ENCODE measurements at regions not wholly inside any gene's neighbourhood (a gene's known extent, or its start where the extent isn't known, plus 50 kb on each side); places are given as distances from the start of the nearest gene placed in this dataset.

DNA sequence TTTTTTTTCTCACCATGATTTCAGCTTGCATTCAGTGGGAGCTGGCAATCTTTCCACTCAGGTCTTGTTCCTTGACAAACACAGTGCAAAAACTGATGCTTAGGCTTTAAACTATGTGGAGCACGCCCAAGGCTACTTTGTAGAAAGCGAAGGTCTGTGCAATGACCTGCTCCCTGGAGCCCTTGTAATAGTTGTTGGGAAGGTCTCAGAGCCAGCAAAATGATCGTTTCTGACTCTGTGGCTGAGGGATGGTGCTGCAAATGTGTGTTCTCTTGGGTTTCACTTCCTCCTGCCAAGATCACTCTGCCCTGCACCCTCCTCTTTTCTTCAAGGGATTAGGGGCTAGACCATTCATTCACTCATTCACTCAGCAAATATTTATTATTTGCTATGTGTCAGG, 249.7 kb upstream of the MAP3K1 start:
- no TSS peak for BruUV-seq (replicated peaks)
- DNase-seq = no peak
- peaks cover 8% of the 10 kb centered on the region; the same call in 1 of the 2 replicates for H3F3A ChIP-seq (ENCODE audit: insufficient read depth, low read depth)
- H4K20me1 ChIP-seq (ENCODE audit: insufficient read depth) = no peaks in the 10 kb centered on the region
- no peaks in the 10 kb centered on the region for H3K9me2 ChIP-seq (ENCODE audit: insufficient read depth)
- intact Hi-C loops (cut with micrococcal nuclease; ENCODE audit: unreplicated experiment) = no loop called here
- no peaks in the 10 kb centered on the region for H3K27me3 ChIP-seq (ENCODE audit: insufficient read depth, low read depth)
- H3K36me3 ChIP-seq (ENCODE audit: low read depth) = no peaks in the 10 kb centered on the region
- H3K4me2 ChIP-seq = no peak overlapping the region
- no peaks in the 10 kb centered on the region for H3K9me3 ChIP-seq (ENCODE audit: insufficient read depth, low read depth)
- H2AFZ ChIP-seq = no peak overlapping the region
- peaks cover 23% of the 10 kb centered on the region for H3K4me1 ChIP-seq (replicated peaks; ENCODE audit: insufficient read depth)
- TF ChIP-seq EZH2 (IDR thresholded peaks at IDR 0.05; ENCODE audit: low read depth) = no peak
- TF ChIP-seq, protein P1, sequence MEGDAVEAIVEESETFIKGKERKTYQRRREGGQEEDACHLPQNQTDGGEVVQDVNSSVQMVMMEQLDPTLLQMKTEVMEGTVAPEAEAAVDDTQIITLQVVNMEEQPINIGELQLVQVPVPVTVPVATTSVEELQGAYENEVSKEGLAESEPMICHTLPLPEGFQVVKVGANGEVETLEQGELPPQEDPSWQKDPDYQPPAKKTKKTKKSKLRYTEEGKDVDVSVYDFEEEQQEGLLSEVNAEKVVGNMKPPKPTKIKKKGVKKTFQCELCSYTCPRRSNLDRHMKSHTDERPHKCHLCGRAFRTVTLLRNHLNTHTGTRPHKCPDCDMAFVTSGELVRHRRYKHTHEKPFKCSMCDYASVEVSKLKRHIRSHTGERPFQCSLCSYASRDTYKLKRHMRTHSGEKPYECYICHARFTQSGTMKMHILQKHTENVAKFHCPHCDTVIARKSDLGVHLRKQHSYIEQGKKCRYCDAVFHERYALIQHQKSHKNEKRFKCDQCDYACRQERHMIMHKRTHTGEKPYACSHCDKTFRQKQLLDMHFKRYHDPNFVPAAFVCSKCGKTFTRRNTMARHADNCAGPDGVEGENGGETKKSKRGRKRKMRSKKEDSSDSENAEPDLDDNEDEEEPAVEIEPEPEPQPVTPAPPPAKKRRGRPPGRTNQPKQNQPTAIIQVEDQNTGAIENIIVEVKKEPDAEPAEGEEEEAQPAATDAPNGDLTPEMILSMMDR (conservative IDR thresholded peaks at IDR 0.05) = no peak
- H3K27ac ChIP-seq = no peak overlapping the region
- H3K79me2 ChIP-seq (ENCODE audit: low read depth) = no peaks in the 10 kb centered on the region
- ChIA-PET POLR2A (ENCODE audit: unreplicated experiment) (no interaction called here), CTCF (no interaction called here)
- no peak overlapping the region for H3K4me3 ChIP-seq

DNA sequence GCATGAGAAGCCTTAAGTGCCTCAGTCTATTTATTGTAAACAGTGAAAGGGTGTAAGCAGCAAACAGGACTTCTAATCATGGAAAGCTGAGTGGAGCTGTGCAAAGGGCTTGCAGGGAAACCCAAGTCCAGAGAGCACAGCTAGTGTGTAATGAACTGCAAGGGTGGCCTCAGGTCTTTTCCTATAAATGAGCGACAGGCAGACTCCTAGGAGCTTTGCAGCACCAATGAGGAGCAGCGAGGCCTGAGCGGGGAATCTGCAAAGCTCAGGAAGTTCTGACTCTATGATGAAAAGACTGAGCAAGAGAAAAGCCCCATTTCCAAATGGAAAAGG, 250.1 kb upstream of the MAP3K1 start:
- Histone ChIP-seq H3F3A (ENCODE audit: insufficient read depth, low read depth) (peaks cover 7% of the 10 kb centered on the region; the same call in 1 of the 2 replicates), H3K36me3 (ENCODE audit: low read depth) (no peaks in the 10 kb centered on the region), H3K79me2 (ENCODE audit: low read depth) (no peaks in the 10 kb centered on the region), H4K20me1 (ENCODE audit: insufficient read depth) (no peaks in the 10 kb centered on the region), H3K9me2 (ENCODE audit: insufficient read depth) (no peaks in the 10 kb centered on the region), H3K27me3 (ENCODE audit: insufficient read depth, low read depth) (no peaks in the 10 kb centered on the region), H3K4me2 (no peak overlapping the region), H2AFZ (no peak overlapping the region), H3K4me3 (no peak overlapping the region), H3K9me3 (ENCODE audit: insufficient read depth, low read depth) (no peaks in the 10 kb centered on the region), H3K4me1 (replicated peaks; ENCODE audit: insufficient read depth) (peaks cover 21% of the 10 kb centered on the region), H3K27ac (no peak overlapping the region)
- ChIA-PET POLR2A (ENCODE audit: unreplicated experiment) (no interaction called here), CTCF (interaction anchor here (0.7 kb wide), 1 partner anchor 13 kb away, joined by 4 read pairs; no protein-coding TSS in a partner anchor)
- BruUV-seq (replicated peaks) = no TSS peak
- TF ChIP-seq, protein P1 (conservative IDR thresholded peaks at IDR 0.05) = no peak
- TF ChIP-seq EZH2 (IDR thresholded peaks at IDR 0.05; ENCODE audit: low read depth) = no peak
- intact Hi-C loops (cut with micrococcal nuclease; ENCODE audit: unreplicated experiment) = no loop called here
- DNase-seq = no peak

DNA sequence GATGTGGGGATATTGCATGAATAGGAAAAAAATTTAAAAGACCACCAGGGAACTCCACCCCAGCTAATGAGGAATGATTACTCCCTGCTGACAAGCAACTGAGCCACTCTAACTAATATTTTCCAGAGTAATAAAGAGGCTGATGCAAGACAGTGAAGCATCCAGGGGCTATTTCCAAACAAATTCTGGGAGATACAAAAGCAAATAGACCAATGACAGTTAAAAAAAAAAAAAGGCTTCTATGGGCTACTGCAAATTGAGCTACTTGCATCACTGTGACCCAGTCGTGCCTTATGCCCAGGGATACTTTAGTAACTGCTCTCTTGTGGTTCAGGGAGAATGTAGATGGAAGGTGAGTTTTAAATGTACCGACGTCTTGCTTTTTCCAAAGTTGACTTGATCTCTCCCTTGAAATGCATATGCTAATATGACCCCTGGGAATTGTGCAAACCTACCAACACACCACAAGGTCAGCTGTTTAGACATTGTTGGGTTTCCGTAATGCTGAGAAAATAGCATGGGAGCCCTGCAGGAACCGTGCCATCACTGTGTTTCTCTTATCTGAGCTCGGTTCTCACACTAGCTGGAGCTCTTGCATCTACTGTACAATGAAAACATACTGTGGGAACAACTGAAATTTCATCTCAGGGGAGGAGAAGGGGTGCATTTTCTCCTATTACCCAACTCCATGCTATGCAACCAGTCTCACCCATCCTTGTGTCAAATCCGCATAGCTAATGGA, 250.6 kb upstream of the MAP3K1 start:
- CTCF ChIA-PET = interaction anchor here (0.7 kb wide), 1 partner anchor 12 kb away, joined by 4 read pairs; no protein-coding TSS in a partner anchor

More for the DNA sequence above, 250.6 kb upstream of the MAP3K1 start:
- Histone ChIP-seq H3K9me3 (ENCODE audit: insufficient read depth, low read depth) (no peaks in the 10 kb centered on the region), H3K79me2 (ENCODE audit: low read depth) (no peaks in the 10 kb centered on the region), H3K4me1 (replicated peaks; ENCODE audit: insufficient read depth) (peaks cover 16% of the 10 kb centered on the region), H4K20me1 (ENCODE audit: insufficient read depth) (no peaks in the 10 kb centered on the region), H3K9me2 (ENCODE audit: insufficient read depth) (no peaks in the 10 kb centered on the region), H2AFZ (no peak overlapping the region), H3K4me2 (no peak overlapping the region), H3K36me3 (ENCODE audit: low read depth) (no peaks in the 10 kb centered on the region), H3K27me3 (ENCODE audit: insufficient read depth, low read depth) (no peaks in the 10 kb centered on the region), H3F3A (ENCODE audit: insufficient read depth, low read depth) (peaks cover 2% of the 10 kb centered on the region; the same call in 1 of the 2 replicates), H3K4me3 (no peak overlapping the region), H3K27ac (no peak overlapping the region)
- intact Hi-C loops (cut with micrococcal nuclease; ENCODE audit: unreplicated experiment) = no loop called here
- no TSS peak for BruUV-seq (replicated peaks)
- TF ChIP-seq EZH2 (IDR thresholded peaks at IDR 0.05; ENCODE audit: low read depth) = no peak
- TF ChIP-seq, protein P1 (conservative IDR thresholded peaks at IDR 0.05) = no peak
- DNase-seq = no peak
- POLR2A ChIA-PET (ENCODE audit: unreplicated experiment) = no interaction called here

All from PC-9 (cell line).